ENCODE measurements at regions not wholly inside any gene's neighbourhood (a gene's known extent, or its start where the extent isn't known, plus 50 kb on each side); places are given as distances from the start of the nearest gene placed in this dataset.

GRCh38 chr10:52525761-52526160 is 211.7 kb downstream of the DKK1 start:
- DNase-seq = no peak
- WGBS, 5 donors = 59 to 90% (median 82%) methylated on average over 2 of the region's 2 CpGs
- Histone ChIP-seq H3K4me1 (no peaks in the 10 kb centered on the region), H3K36me3 (no peaks in the 10 kb centered on the region), H3K9me3 (no peaks in the 10 kb centered on the region), H3K27me3 (replicated peaks in 1 of 7) (no peaks in the 10 kb centered on the region), H3K4me3 (no peak overlapping the region), H3K27ac (no peak overlapping the region)
- intact Hi-C loops (cut with DNase I; ENCODE audit: low total_unique reads) = no loop called here
- no peak for TF ChIP-seq POLR2AphosphoS5 (IDR thresholded peaks at IDR 0.05)
- TF ChIP-seq POLR2A (IDR thresholded peaks at IDR 0.05) = no peak
- TF ChIP-seq CTCF (IDR thresholded peaks at IDR 0.05 in 8 of 11, conservative IDR thresholded peaks at IDR 0.05 in 3 of 11) = no peak

- Histone ChIP-seq H3K9me3 (no peaks in the 10 kb centered on the region), H3K4me1 (no peaks in the 10 kb centered on the region), H3K36me3 (no peaks in the 10 kb centered on the region), H3K4me3 (no peak overlapping the region), H3K27ac (no peak overlapping the region), H3K27me3 (replicated peaks in 1 of 7) (no peaks in the 10 kb centered on the region)
- TF ChIP-seq CTCF (IDR thresholded peaks at IDR 0.05 in 8 of 11, conservative IDR thresholded peaks at IDR 0.05 in 3 of 11) = no peak
- no peak for TF ChIP-seq POLR2A (IDR thresholded peaks at IDR 0.05)
- TF ChIP-seq POLR2AphosphoS5 (IDR thresholded peaks at IDR 0.05) = no peak
- no peak for DNase-seq
- WGBS, 5 donors = 36 to 65% (median 40%) methylated on average over 1 of the region's 1 CpG
- intact Hi-C loops (cut with DNase I; ENCODE audit: low total_unique reads) = no loop called here
Observed at GRCh38 chr10:52526251-52526823, 212.3 kb downstream of the DKK1 start.

- TF ChIP-seq POLR2A (IDR thresholded peaks at IDR 0.05) = no peak
- no peak for TF ChIP-seq POLR2AphosphoS5 (IDR thresholded peaks at IDR 0.05)
- TF ChIP-seq CTCF (IDR thresholded peaks at IDR 0.05 in 8 of 11, conservative IDR thresholded peaks at IDR 0.05 in 3 of 11) = no peak
Observed at GRCh38 chr10:52532650-52533290, 218.7 kb downstream of the DKK1 start.

GRCh38 chr10:52533986-52534385 is 219.9 kb downstream of the DKK1 start:
- TF ChIP-seq CTCF (IDR thresholded peaks at IDR 0.05 in 8 of 11, conservative IDR thresholded peaks at IDR 0.05 in 3 of 11) (no peak), POLR2AphosphoS5 (IDR thresholded peaks at IDR 0.05) (no peak), POLR2A (IDR thresholded peaks at IDR 0.05) (no peak)
- no peak for DNase-seq
- Histone ChIP-seq H3K9me3 (peaks cover 0 to 5% (median 0%) of the 10 kb centered on the region in 8 donors), H3K4me1 (no peaks in the 10 kb centered on the region), H3K4me3 (no peak overlapping the region), H3K27ac (no peak overlapping the region), H3K36me3 (no peaks in the 10 kb centered on the region), H3K27me3 (replicated peaks in 1 of 7) (no peaks in the 10 kb centered on the region)
- intact Hi-C loops (cut with DNase I; ENCODE audit: low total_unique reads) = no loop called here

More at GRCh38 chr10:52532650-52533290, 218.7 kb downstream of the DKK1 start:
- peaks cover 0 to 5% (median 0%) of the 10 kb centered on the region in 8 donors for H3K9me3 ChIP-seq
- intact Hi-C loops (cut with DNase I; ENCODE audit: low total_unique reads) = no loop called here
- no peak overlapping the region for H3K27ac ChIP-seq
- H3K4me3 ChIP-seq = no peak overlapping the region
- H3K36me3 ChIP-seq = no peaks in the 10 kb centered on the region
- DNase-seq = no peak
- no peaks in the 10 kb centered on the region for H3K4me1 ChIP-seq
- H3K27me3 ChIP-seq (replicated peaks in 1 of 7) = no peaks in the 10 kb centered on the region
